Inferior parietal cortex (tissue), 1 donor: ENCODE measurements at regions not wholly inside any gene's neighbourhood (a gene's known extent, or its start where the extent isn't known, plus 50 kb on each side); places are given as distances from the start of the nearest gene placed in this dataset.
A peak's percentile ranks its signal among the peaks of the same experiment; 100 is the strongest.

Source experiments
- DNase-seq: peaks from one replicate; pipeline ENCODE4 v3.0.0-alpha.2; 2016; ENCODE audit errors: extremely low spot score

- DNase-seq, result no peak
These were observed 218.0 kb upstream of the AMOT start for GRCh38 chrX:113058634-113059033.

GRCh38 chrX:113048896-113049295, 208.3 kb upstream of the AMOT start:
- DNase-seq, result no peak

- no peak for DNase-seq
These were observed 207.8 kb upstream of the AMOT start for GRCh38 chrX:113048480-113048879.

GRCh38 chrX:113033966-113034680, 193.5 kb upstream of the AMOT start:
- no peak for DNase-seq

- no peak for DNase-seq
These were observed 179.3 kb upstream of the AMOT start for GRCh38 chrX:113019958-113020357.

- no peak for DNase-seq
These were observed 169.2 kb upstream of the AMOT start for GRCh38 chrX:113009837-113010236.

GRCh38 chrX:113009029-113009428, 168.4 kb upstream of the AMOT start:
- no peak for DNase-seq

GRCh38 chrX:113001836-113002235, 161.2 kb upstream of the AMOT start:
- no peak for DNase-seq

GRCh38 chrX:112997991-112998390, 157.4 kb upstream of the AMOT start:
- no peak for DNase-seq

- no peak for DNase-seq
These were observed 151.2 kb upstream of the AMOT start for GRCh38 chrX:112991801-112992200.

- DNase-seq, result no peak
These were observed 139.2 kb upstream of the AMOT start for GRCh38 chrX:112979879-112980278.

- DNase-seq, result no peak
These were observed 127.9 kb upstream of the AMOT start for GRCh38 chrX:112968351-112969133.

GRCh38 chrX:112967903-112968302, 127.3 kb upstream of the AMOT start:
- no peak for DNase-seq

GRCh38 chrX:112967341-112967740, 126.7 kb upstream of the AMOT start:
- DNase-seq, result no peak

- DNase-seq, result no peak
These were observed 121.3 kb upstream of the AMOT start for GRCh38 chrX:112961981-112962380.

- no peak for DNase-seq
These were observed 107.5 kb upstream of the AMOT start for GRCh38 chrX:112947981-112948615.

GRCh38 chrX:112946227-112946626, 105.6 kb upstream of the AMOT start:
- no peak for DNase-seq

- DNase-seq, result no peak
These were observed 105.2 kb upstream of the AMOT start for GRCh38 chrX:112945826-112946225.

GRCh38 chrX:112941209-112941837, 100.7 kb upstream of the AMOT start:
- peak; percentile 5 for DNase-seq

- no peak for DNase-seq
These were observed 94.4 kb upstream of the AMOT start for GRCh38 chrX:112935029-112935428.

GRCh38 chrX:112931900-112932299, 91.3 kb upstream of the AMOT start:
- no peak for DNase-seq

- DNase-seq, result no peak
These were observed 90.8 kb upstream of the AMOT start for GRCh38 chrX:112931478-112931877.
